ENCODE measurements at regions not wholly inside any gene's neighbourhood (a gene's known extent, or its start where the extent isn't known, plus 50 kb on each side); places are given as distances from the start of the nearest gene placed in this dataset.

GRCh38 chr11:19597876-19598275 is 114.8 kb upstream of the NAV2 start:
- Histone ChIP-seq H2BK15ac (ENCODE audit: low read length) (no peak overlapping the region), H3K4me3 (ENCODE audit: extremely low read depth in 1 of 4, insufficient read depth in 2 of 4, low read depth in 3 of 4, low read length in 4 of 4) (no peak overlapping the region), H3K27me3 (replicated peaks in 1 of 4; ENCODE audit: control insufficient read depth in 3 of 4, extremely low read depth in 1 of 4, insufficient read depth in 3 of 4, low read length in 3 of 4) (no peaks in the 10 kb centered on the region), H3K14ac (ENCODE audit: insufficient read length) (no peak overlapping the region), H3K9me3 (ENCODE audit: insufficient read depth in 2 of 2, low read depth in 1 of 2, low read length in 1 of 2) (no peaks in the 10 kb centered on the region), H2BK5ac (ENCODE audit: low read depth, low read length) (no peak overlapping the region), H2BK120ac (replicated peaks; ENCODE audit: low read depth, low read length) (no peak overlapping the region), H3K4me2 (ENCODE audit: insufficient read depth in 1 of 2, low read depth in 2 of 2, low read length in 2 of 2) (no peak overlapping the region), H2AFZ (ENCODE audit: low read length) (0 out of 2 replicates have a peak overlapping the region, but pooled peaks have one; percentile 1), H2BK12ac (ENCODE audit: low read depth, low read length) (no peak overlapping the region), H3K23ac (ENCODE audit: insufficient read length) (no peak overlapping the region), H2BK20ac (ENCODE audit: low read length) (no peak overlapping the region), H3K9ac (replicated peaks in 1 of 4; ENCODE audit: extremely low read depth in 1 of 4, low read depth in 3 of 4, low read length in 3 of 4) (no peak overlapping the region), H2AK5ac (ENCODE audit: low read depth, low read length) (no peak overlapping the region), H3K4me1 (replicated peaks in 1 of 4; ENCODE audit: control insufficient read depth in 3 of 4, insufficient read depth in 4 of 4, low read length in 3 of 4) (peaks cover 0 to 7% (median 2%) of the 10 kb centered on the region in 4 experiments; a peak in 3 of 7 replicates), H3K23me2 (ENCODE audit: low read depth, low read length) (no peaks in the 10 kb centered on the region; the same call in 1 of the 2 replicates), H3K56ac (replicated peaks; ENCODE audit: insufficient read length, low read depth, low read length) (no peak overlapping the region), H4K91ac (replicated peaks; ENCODE audit: insufficient read length, low read length) (no peak overlapping the region), H3K27ac (ENCODE audit: low read depth, low read length) (no peak overlapping the region), H3K36me3 (ENCODE audit: control insufficient read depth in 2 of 4, insufficient read depth in 4 of 4, low read length in 3 of 4) (no peaks in the 10 kb centered on the region), H3K79me1 (ENCODE audit: low read depth, low read length) (no peaks in the 10 kb centered on the region), H4K5ac (ENCODE audit: insufficient read length, low read depth, low read length) (no peak overlapping the region), H3K4ac (replicated peaks; ENCODE audit: insufficient read length, low read depth, low read length) (no peak overlapping the region), H4K20me1 (replicated peaks in 1 of 2; ENCODE audit: control insufficient read depth in 1 of 2, insufficient read depth in 2 of 2, low read length in 2 of 2) (no peaks in the 10 kb centered on the region), H3K18ac (ENCODE audit: extremely low read depth, low read length) (no peak overlapping the region), H4K8ac (ENCODE audit: extremely low read depth, insufficient read depth, low read length) (no peak overlapping the region), H3K79me2 (ENCODE audit: control insufficient read depth in 1 of 2, insufficient read depth in 2 of 2, low read length in 2 of 2) (no peaks in the 10 kb centered on the region)
- CTCF ChIA-PET (ENCODE audit: partially characterized antibody) = interaction anchor here (0.7 to 1.1 kb wide), 4 partner anchors 25 to 403 kb away, joined by 3 to 4 read pairs (median 3); no protein-coding TSS in a partner anchor
- POLR2A ChIA-PET (ENCODE audit: partially characterized antibody) = no interaction called here
- FAIRE-seq (no peak), DNase-seq (ENCODE audit: low read depth in 1 of 2, low spot score in 2 of 2) (no peak)
- WGBS, 2 experiments (ENCODE audit: extremely low coverage in 1 of 2, insufficient coverage in 1 of 2, insufficient read length in 1 of 2, insufficient replicate concordance in 2 of 2, low coverage in 1 of 2, low lambda C conversion rate in 2 of 2, missing lambda C conversion rate in 1 of 2) = 92% methylated on average over 4 of the region's 5 CpGs; no CpG with 5 or more reads in 1 of the 2 experiments
- TF ChIP-seq SIRT6 (IDR thresholded peaks at IDR 0.05; ENCODE audit: low read length) (no peak), CEBPB (IDR thresholded peaks at IDR 0.05; ENCODE audit: low read depth, low read length) (no peak), BCL11A (IDR thresholded peaks at IDR 0.05; ENCODE audit: low read depth in 2 of 2, low read length in 2 of 2) (no peak), E2F6 (IDR thresholded peaks at IDR 0.05) (no peak), RBBP5 (IDR thresholded peaks at IDR 0.05; ENCODE audit: borderline replicate concordance, low read depth, low read length) (no peak), PHF8 (conservative IDR thresholded peaks at IDR 0.05; ENCODE audit: low read depth, low read length) (no peak), SRF (IDR thresholded peaks at IDR 0.05; ENCODE audit: low read depth, low read length) (no peak), KDM5A (IDR thresholded peaks at IDR 0.05; ENCODE audit: low read length) (no peak), POLR2A (IDR thresholded peaks at IDR 0.05; ENCODE audit: control extremely low read depth in 1 of 2, low read depth in 2 of 2, low read length in 2 of 2) (no peak), SIN3A (conservative IDR thresholded peaks at IDR 0.05 in 1 of 2, IDR thresholded peaks at IDR 0.05 in 1 of 2; ENCODE audit: low read depth in 1 of 2, low read length in 2 of 2) (no peak)
- TF ChIP-seq, protein P1, sequence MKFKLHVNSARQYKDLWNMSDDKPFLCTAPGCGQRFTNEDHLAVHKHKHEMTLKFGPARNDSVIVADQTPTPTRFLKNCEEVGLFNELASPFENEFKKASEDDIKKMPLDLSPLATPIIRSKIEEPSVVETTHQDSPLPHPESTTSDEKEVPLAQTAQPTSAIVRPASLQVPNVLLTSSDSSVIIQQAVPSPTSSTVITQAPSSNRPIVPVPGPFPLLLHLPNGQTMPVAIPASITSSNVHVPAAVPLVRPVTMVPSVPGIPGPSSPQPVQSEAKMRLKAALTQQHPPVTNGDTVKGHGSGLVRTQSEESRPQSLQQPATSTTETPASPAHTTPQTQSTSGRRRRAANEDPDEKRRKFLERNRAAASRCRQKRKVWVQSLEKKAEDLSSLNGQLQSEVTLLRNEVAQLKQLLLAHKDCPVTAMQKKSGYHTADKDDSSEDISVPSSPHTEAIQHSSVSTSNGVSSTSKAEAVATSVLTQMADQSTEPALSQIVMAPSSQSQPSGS (IDR thresholded peaks at IDR 0.05; ENCODE audit: low read length) = no peak
